ENCODE measurements at regions not wholly inside any gene's neighbourhood (a gene's known extent, or its start where the extent isn't known, plus 50 kb on each side); places are given as distances from the start of the nearest gene placed in this dataset.

DNA sequence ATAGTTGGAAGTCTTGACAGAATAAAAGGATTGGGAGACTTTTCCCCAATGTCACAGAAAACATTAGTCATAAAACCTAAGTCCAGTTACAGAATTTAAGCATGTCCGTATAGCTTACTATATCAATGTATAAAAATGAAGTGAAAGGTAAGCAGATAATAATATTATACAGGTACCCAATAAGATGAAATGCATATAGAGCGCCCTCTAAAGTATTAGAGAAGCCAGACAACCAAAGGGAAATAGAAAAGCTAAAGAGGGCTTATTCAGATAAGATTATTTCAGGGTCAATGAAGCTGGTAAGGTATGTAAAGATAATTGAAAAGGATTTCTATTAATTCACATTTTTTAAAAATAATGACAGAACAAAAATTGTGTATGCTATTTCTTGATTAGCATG, 947.7 kb upstream of the MAP3K7 start:
- DNase-seq (ENCODE audit: low read depth) = no peak
- H3K4me3 ChIP-seq (ENCODE audit: low read depth, low read length) = no peak overlapping the region
- TF ChIP-seq CTCF (IDR thresholded peaks at IDR 0.05; ENCODE audit: low read depth, low read length) (no peak), MYC (IDR thresholded peaks at IDR 0.05; ENCODE audit: low read depth, low read length) (no peak), POLR2A (IDR thresholded peaks at IDR 0.05; ENCODE audit: extremely low read depth, insufficient read length) (no peak)
- TF ChIP-seq, protein P1, sequence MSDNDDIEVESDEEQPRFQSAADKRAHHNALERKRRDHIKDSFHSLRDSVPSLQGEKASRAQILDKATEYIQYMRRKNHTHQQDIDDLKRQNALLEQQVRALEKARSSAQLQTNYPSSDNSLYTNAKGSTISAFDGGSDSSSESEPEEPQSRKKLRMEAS (IDR thresholded peaks at IDR 0.05; ENCODE audit: low read depth, low read length) = no peak

DNA sequence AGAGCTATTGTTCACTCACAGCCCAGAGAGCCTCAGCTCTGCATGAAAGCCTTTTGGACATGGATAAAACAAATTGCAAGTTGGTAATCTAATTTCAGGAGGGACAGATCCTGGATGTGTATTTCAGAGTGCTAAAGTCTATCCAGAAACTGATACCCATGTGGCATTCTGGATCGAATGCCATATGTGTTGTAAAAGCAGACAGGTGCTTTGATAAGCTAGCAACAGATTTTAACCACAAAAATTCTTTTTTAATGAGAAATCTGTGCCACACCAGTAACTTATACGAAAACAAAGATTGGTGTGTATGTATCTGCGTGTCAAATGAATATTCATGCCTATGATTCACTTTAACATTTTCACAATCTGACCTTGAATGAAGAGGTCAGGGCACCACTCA, 936.6 kb upstream of the MAP3K7 start:
- DNase-seq (ENCODE audit: low read depth) = no peak
- H3K4me3 ChIP-seq (ENCODE audit: low read depth, low read length) = no peak overlapping the region
- TF ChIP-seq POLR2A (IDR thresholded peaks at IDR 0.05; ENCODE audit: extremely low read depth, insufficient read length) = no peak
- no peak for TF ChIP-seq CTCF (IDR thresholded peaks at IDR 0.05; ENCODE audit: low read depth, low read length)
- TF ChIP-seq, protein P1 (IDR thresholded peaks at IDR 0.05; ENCODE audit: low read depth, low read length) = no peak
- TF ChIP-seq MYC (IDR thresholded peaks at IDR 0.05; ENCODE audit: low read depth, low read length) = no peak

GRCh38 chr6:91521999-91522398, 935.1 kb upstream of the MAP3K7 start:
- H3K4me3 ChIP-seq (ENCODE audit: low read depth, low read length) = no peak overlapping the region
- TF ChIP-seq POLR2A (IDR thresholded peaks at IDR 0.05; ENCODE audit: extremely low read depth, insufficient read length) (no peak), MYC (IDR thresholded peaks at IDR 0.05; ENCODE audit: low read depth, low read length) (no peak), CTCF (IDR thresholded peaks at IDR 0.05; ENCODE audit: low read depth, low read length) (no peak)
- TF ChIP-seq, protein P1 (IDR thresholded peaks at IDR 0.05; ENCODE audit: low read depth, low read length) = no peak
- no peak for DNase-seq (ENCODE audit: low read depth)

DNA sequence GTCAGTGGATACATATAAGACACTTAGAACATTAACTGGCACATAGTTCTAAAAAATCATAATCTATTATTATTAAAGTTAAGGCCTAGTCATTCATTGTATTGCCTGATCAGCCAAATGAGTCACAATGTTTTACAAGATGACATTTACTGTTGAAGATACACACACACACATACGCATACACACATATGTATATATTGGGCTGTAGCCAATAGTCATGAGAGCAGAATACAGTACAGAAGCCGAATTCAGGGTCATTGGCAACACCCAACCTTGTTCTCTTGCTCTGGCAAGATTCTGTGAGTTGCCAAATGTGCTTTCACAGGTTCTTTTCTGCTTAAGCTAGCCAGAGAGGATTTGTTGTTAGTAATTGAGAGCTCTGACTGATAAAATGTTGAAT, 922.8 kb upstream of the MAP3K7 start:
- TF ChIP-seq MYC (IDR thresholded peaks at IDR 0.05; ENCODE audit: low read depth, low read length) = no peak
- TF ChIP-seq POLR2A (IDR thresholded peaks at IDR 0.05; ENCODE audit: extremely low read depth, insufficient read length) = no peak
- TF ChIP-seq CTCF (IDR thresholded peaks at IDR 0.05; ENCODE audit: low read depth, low read length) = no peak
- TF ChIP-seq, protein P1 (IDR thresholded peaks at IDR 0.05; ENCODE audit: low read depth, low read length) = no peak
- H3K4me3 ChIP-seq (ENCODE audit: low read depth, low read length) = no peak overlapping the region
- DNase-seq (ENCODE audit: low read depth) = no peak

GRCh38 chr6:91509039-91509438, 922.2 kb upstream of the MAP3K7 start:
- TF ChIP-seq MYC (IDR thresholded peaks at IDR 0.05; ENCODE audit: low read depth, low read length) (no peak), POLR2A (IDR thresholded peaks at IDR 0.05; ENCODE audit: extremely low read depth, insufficient read length) (no peak), CTCF (IDR thresholded peaks at IDR 0.05; ENCODE audit: low read depth, low read length) (no peak)
- TF ChIP-seq, protein P1 (IDR thresholded peaks at IDR 0.05; ENCODE audit: low read depth, low read length) = no peak
- no peak for DNase-seq (ENCODE audit: low read depth)
- H3K4me3 ChIP-seq (ENCODE audit: low read depth, low read length) = no peak overlapping the region

GRCh38 chr6:91506509-91506908, 919.6 kb upstream of the MAP3K7 start:
- TF ChIP-seq CTCF (IDR thresholded peaks at IDR 0.05; ENCODE audit: low read depth, low read length) = no peak
- TF ChIP-seq, protein P1 (IDR thresholded peaks at IDR 0.05; ENCODE audit: low read depth, low read length) = no peak
- TF ChIP-seq MYC (IDR thresholded peaks at IDR 0.05; ENCODE audit: low read depth, low read length) = no peak
- TF ChIP-seq POLR2A (IDR thresholded peaks at IDR 0.05; ENCODE audit: extremely low read depth, insufficient read length) = no peak
- H3K4me3 ChIP-seq (ENCODE audit: low read depth, low read length) = no peak overlapping the region
- no peak for DNase-seq (ENCODE audit: low read depth)
